HG02759 (cell line): ENCODE measurements at regions not wholly inside any gene's neighbourhood (a gene's known extent, or its start where the extent isn't known, plus 50 kb on each side); places are given as distances from the start of the nearest gene placed in this dataset.
"Not testable (repeated sequence)": the region's sequence is repeated elsewhere in the genome, so short reads cannot be mapped to it uniquely, and the experiment has no call there.

Source experiments
- ATAC-seq: cut with Tn5 transposase; IDR thresholded peaks from one replicate; pipeline ENCODE4 v1.9.1; 2021; ENCODE audit warnings: mild to moderate bottlenecking, moderate library complexity; ENCODE audit not compliant: unreplicated experiment

DNA sequence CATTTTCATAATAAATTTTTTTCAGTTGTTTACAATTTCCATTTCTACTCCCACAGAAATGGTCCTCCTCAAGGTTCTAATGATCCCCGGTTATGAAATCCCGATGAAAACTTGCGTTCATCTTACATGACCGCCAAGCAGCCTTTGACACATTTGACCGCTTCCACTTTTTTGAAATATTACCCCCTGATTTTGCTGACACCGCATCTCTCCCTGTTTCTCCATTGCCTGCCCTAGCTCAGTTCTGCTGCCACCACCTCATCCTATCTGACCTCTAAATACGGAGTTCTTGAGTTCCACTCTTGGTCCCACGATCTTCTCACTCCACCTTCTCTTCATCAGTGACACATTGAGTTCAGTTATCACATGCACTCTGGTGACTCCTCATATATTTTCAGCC is 74.1 kb downstream of the SLC35B3 start:
- no peak for ATAC-seq

DNA sequence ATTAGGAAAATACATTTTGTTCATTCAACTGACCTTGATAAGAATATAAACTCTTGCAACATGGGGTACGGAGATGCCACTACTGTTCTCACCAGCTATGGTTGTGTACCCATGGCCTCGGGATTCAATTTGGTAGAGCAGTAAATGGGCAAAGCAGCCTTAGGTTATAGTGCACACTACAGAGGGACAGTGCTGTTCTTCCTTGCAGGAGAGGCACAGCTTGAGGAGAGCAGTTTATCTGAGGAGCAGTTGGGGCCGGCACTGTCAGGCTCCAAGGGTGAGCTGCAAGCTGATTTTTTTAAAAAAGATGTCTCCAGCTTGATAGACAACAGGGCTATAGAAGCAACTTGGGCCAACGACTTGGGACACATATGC is 82.4 kb downstream of the SLC35B3 start:
- no peak for ATAC-seq

DNA sequence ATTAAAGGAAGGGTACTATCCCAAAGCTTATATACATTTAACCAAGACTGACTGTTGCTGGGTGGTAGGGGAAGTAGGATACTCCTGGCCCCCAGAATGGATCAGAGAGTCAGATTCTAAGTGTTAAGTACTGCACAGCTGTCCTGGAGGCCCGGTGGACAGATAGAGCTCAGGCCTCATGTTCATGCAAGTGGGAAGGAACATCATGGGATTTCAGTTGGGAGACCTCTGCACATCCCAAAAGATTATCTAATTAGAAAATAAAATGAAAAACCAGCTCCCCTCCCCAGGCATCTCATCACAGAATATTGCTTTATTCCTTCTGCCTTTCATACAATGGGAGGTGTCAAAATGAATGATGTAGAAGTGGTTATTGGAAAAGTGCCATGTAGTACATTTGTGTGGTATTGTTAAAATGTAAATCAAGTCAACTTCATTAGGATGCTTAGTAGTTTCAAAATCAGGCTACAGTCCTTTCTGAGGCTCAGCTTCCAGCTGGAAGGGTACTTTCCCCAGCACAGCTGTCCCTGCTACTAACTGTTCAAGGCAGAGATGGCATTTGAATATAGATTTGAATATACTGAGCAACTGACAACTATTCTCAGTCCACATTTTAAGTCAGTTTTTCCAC is 82.9 kb downstream of the SLC35B3 start:
- no peak for ATAC-seq

DNA sequence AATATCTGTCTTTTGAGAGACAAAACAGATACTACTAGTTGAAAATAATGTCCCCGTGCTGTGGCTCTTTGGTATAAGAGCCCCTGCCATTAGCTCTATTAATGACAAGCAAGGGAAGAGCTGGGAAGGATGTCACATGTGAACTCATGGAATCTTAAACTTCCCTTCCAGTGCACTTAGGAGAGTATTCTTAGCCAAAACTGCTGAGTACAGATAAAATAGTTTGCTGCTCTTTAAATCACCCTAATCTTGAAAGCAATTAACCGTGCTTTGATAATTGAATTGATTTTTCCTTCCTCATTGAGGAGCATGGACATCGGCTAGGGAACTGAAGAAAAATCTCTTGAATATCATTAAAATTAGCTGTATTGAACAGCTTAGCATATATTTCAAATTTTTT is 91.7 kb downstream of the SLC35B3 start:
- no peak for ATAC-seq

DNA sequence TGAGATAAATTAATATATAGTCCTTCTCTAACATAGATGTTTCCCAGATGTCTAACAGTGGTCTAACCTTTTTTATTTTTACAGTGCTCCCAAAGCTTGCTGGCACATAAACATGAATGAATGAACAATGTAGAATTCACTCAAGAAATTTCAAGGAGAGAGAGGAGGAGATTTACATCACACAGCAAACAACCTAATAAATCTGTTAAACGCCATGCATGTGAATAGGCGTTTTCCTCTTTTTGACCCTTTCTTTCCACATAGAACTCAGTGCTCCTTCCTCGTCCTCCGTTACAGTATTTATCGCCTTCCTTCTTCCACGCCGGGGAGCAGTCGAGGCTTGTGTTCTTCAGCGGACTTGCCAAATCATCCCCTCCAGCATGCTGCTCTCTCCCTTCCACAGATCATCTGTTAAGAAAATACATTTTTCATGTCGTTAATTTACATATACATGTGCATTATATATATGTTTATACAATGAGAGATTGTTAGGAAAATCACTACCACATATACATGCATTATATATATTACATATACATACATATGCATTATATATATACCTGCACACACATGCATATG is 93.0 kb downstream of the SLC35B3 start:
- ATAC-seq: no peak

DNA sequence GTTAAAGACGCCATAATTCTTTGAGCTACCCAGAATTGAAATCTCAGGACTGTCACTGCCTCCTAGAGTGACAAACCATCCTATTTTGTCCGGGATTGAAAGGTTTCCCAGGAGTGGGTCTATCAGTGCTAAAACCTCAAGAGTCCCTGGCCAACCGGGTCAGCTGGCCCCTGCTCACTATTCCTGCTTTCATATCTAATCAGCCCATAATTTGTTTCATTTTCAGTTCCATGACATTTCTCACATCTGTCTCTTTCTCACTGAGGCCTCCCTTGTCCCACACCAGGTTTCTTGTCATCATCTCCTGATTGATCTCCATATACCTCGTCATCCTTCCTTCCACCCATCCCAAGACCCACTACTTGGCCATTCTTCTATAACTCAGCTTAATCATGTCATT is 98.2 kb downstream of the SLC35B3 start:
- ATAC-seq: no peak

DNA sequence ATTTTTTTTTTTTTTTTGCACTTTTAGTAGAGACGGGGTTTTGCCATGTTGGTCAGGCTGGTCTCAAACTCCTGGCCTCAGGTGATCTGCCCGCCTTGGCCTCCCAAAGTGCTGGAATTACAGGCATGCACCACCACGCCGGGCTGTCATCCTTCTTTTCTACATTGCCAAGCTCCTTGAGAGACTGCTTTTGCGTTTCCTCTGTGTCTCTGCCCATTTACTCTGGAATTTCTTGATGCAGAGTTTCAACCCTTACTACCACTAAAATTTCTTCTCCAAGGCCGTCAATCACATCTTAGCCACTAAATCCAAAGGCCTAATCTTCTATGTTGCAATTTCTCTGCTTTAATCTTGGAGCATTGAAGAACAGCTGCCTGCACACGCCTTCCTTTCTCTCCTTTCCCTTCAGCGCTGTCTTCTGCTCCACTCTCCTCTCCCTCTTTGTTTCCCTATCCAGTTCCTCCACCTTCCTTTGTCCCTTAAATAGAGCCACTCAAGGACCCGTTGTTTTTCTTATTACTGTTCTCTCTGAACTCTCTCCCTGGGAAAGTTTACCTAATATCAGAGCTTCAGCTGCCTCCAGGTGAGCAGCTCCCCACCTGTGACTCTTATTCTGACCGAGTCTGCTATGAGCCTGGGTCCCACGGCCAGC is 98.8 kb downstream of the SLC35B3 start:
- no peak for ATAC-seq

DNA sequence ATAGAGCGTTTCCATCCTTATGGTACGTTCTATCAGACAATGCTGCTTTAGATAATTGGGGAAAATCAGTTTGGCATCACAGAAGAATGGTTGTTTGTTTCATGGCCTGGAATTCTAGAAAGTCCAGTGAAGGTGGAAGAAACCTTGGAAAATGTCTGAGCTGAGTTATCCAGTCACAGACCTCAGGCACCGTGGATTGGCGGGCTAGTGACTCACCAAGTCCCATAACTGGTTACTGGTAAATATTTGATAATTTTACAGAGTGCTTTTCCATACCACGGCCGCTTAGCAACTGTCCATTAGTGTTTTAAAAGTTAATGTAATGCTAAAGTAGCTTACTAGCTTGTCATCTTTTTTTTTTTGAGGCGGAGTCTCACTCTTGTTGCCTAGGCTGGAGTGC is 99.4 kb downstream of the SLC35B3 start:
- ATAC-seq: no peak

DNA sequence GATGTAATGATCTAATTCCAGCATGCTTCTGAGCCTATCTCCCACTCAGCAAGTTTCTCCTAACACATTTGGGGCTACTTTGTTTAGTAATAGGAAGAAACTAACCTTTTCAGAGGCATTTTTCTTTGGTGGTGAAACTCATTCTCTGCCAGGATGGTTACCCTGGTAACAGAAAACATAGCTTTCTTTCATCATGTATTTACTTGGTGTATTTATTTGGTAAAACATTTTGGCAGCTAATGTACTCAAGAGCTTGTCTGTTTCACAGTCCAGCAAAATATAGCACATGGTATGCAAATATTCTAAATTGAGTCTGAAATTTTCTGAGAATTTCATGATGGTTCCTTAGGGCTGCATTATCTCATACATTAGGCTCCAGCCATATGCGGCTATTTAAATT is 100.0 kb downstream of the SLC35B3 start:
- ATAC-seq: no peak

DNA sequence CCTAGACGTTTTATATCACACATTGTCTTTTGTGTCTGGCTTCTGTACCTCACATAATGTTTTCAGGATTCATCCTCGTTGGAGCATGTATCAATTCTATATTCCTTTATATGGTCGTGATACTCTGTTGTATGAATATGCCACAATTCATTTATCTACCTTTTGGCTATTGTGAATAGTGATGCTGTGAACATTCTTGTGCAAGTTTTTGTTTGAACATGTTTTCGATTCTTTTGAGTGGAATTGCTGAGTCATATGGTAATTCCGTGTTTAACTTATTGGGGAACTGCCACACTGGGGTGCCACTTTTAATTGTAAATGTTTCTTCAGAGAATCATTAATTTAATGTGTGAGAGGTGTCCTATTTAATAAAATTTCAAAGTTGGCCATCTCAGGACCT is 101.2 kb downstream of the SLC35B3 start:
- no peak for ATAC-seq

DNA sequence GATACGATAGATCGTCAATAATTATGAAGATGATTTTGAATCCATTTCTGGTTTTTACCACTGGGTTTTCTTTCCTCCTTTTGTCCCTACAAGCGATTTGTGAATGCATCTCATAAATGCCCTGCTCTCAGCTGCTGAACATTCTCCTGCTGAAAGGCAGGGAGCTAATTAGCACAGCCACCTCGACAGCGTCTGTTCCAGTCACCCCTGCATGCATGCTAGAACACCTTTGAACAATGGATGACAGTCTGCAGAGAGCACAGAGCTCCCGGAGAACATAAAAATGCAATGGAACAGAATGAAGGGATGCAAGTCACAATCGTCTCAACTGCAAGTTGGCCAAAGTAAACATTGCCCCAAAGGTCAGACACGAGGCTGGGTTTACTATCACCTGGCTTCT is 105.8 kb downstream of the SLC35B3 start:
- no peak for ATAC-seq

DNA sequence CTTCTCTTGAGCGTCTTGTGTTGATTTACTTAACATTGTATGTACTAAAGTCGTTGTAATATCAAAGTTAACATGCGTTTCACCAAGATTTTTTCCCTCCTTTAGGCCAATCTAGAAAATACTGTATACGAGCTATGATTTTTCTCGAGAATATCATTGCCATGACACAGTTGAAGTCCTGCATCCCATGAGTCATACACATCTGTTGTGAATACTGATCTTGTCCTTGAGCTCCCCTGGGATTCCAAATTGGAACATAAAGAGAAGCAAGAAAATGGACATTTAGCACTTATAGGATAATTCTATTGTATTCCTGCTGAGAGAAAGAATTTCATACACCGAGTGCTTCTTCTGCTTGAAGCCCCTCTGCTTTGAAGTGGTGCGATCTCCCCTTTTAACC is 109.6 kb downstream of the SLC35B3 start:
- no peak for ATAC-seq

DNA sequence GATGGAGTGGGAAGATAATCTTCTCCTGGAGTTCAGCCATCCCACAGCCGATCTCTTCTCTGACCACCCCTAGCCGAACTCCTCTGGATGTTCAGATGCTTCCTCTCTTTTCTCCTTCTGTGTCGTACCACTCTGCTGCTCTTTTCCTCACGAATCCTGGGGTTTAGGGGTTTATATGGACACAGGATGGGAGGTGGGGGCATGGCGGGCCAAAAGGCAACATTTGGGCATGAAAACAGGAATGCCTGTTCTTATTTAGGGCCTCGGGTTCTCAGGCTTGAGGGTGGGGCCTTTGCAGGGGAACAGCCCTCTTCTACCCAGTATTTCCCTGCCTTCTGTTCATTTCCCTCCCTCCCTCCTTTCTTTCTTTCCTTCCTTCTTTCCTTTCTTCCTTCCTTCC is 112.7 kb downstream of the SLC35B3 start:
- ATAC-seq: no peak

DNA sequence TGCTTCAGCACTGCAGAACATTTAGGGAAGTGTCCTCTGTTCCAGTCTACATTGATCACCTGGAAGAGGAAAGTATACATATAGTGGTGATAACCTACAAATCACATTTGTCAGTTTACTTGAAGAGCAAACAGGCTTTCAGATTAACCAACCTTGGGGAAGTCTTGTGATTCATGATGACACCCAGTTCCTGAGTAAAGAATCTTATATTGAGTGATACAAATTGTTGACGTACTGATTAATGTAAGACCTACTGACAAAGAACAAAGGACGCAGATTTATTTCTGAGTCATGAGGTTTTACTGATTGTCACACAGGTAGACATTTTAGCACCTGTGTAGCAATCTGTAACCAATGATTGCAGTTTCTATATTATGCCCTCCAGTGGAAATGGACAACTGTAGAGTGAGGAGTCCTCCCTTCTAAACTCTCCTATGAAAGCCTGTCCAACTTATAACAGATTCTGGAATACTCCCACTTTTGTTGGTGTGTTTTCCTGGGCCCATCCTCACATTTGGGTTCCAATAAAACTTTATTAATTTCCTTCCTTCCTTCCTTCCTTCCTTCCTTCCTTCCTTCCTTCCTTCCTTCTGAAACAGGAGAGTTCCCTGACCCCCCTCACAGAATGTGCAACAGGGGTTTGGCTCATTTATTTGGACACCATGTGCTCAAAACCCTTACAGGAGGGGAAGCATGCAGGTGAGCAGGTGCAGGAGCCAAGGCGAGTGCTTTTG is 113.5 kb downstream of the SLC35B3 start:
- ATAC-seq: no peak

DNA sequence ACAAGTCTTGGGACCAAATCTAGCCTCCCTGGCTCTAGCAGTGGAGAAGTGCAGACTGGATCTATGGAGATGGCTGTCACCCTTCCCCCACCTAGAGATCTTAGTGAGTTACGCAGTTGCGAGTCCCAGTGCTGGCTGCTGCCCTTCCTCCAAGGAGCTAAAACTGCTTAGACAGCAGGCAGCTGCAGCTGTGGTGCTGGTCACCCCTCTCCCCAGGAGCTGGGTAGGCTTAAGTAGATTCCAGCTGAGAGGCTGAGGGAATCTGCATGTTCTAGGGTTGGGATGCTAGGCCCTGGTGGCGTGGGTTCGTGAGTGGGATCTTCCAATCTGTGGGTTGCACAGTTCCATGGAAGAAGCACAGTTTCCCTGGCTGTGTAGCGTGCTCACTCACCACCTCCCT is 120.2 kb downstream of the SLC35B3 start:
- no peak for ATAC-seq

DNA sequence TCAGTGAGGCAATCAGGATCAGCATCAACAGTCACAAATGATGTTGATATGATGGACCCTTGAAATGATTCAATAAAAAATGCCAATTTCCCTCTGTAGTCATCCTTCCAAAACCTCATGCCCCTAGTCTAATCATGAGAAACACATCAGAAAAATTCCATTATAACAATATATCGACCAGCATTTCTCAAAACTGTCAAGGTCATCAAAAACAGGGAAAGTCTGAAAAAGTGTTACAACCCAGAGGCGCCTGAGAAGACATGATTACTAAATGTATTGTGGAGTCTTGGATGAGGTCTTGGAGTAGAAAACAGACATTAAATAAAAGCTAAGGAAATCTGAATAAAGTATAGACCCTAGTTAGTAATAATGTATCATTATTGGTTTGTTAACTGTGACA is 133.8 kb downstream of the SLC35B3 start:
- no peak for ATAC-seq

DNA sequence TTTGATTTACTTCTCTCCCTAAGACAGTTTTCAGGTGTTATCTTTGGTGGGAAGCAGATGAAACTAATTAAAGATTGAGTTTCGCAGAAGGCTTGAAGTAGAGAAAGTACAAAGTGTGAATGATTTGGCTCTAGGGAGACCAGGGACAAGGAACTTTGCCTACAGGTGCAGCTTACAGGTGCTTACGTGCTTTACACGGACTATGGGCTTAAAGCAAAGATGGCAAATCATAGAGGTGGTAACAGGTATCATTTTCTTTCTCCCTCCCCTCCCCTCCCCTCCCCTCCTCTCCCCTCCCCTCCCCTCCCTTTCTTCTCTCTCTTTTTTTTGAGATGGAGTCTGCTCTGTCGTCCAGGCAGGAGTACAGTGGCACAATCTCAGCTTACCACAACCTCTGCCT is 136.3 kb downstream of the SLC35B3 start:
- no peak for ATAC-seq

DNA sequence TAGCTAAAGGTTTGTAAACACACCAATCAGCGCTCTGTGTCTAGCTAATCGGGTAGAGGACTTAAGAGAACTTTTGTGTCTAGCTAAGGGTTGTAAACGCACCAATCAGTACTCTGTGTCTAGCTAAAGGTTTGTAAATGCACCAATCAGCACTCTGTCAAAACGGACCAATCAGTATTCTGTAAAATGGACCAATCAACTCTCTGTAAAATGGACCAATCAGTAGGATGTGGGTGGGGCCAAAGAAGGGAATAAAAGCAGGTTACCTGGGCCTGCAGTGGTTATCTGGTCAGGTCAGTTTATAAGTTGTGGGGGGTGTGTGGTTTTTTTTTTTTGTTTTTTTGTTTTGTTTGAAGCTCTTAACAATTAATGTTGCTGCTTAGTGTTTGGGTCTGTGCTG is 152.4 kb downstream of the SLC35B3 start:
- ATAC-seq: not testable (repeated sequence)

DNA sequence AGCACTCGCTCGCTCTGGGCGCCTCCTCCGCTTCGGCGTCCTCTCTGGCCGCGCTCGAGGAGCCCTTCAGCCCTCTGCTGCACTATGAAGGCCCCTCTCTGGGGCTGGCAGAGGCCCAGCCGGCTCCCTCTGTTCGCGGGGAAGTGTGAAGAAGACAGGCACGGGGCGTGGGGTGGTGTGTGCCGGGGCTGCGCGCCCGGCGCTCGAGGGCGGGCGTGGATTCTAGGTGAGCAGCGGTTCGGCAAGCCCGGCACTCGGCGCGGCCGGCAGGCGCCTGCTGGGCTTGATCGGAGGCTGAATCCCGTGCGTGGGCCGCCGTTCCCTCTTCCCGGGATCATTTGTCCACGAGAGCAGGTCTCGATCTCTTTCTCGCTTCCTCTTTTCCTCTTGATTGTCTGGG is 153.0 kb downstream of the SLC35B3 start:
- no peak for ATAC-seq

DNA sequence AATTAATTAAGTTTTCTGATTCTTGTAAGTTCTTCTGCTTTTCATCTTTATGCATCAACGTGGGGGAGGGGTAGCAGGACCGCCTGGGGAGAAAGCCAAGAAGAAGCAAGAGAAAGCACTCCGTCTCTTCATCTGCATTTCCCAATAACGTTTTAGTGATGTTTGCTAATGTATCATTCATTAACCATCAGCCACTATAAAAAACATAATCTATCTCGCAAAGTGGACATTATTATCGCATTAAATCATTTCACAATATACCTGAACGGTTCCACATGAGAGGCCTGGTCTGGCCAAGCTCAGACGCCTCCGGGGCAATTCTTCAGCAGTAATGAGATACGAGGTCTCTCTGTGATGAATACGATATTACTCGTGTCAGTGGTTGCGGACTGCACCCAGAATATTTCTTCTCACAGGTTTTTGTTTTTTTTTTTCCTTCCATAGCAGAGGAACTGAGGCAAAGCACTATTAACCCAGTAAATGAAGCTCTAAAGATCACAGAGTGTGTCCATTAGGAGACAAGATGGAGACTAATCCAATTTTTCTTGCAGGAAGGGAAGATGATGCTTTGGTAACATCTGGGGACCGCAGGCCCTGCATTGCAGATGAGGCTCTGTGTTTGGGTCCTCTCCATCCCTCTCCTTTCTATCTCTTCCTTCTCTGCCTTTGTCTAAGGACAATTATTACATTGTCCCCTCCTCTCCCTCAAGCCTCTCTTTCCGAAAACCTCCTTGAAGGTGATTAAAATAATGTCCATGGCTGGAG is 156.1 kb downstream of the SLC35B3 start:
- ATAC-seq: no peak

DNA sequence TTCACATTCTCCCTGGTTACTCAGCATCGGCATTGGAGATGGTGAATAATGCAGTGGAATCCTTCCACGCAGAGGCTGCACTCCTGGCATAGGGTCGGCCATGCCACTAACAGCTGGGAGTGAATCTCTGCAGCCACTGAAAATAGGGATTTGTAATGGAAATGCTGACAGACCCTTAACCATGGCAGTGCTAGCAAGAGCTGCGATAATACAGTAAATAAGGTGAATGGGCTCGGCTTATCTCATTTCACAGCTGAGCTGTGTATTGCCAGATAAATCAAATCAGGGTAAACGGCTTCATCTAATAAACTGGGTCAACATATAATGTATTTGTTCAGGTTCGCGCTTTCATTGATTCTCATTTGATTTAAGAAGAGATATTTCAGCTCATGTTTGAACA is 156.8 kb downstream of the SLC35B3 start:
- no peak for ATAC-seq
